HEK293 (cell line): ENCODE measurements at regions not wholly inside any gene's neighbourhood (a gene's known extent, or its start where the extent isn't known, plus 50 kb on each side); places are given as distances from the start of the nearest gene placed in this dataset.

Experiments used
- CTCF ChIA-PET: fragments of 350-600 bp; formaldehyde crosslinking; extraction: SDS; loops from one replicate; lab custom pipeline; 2021; ENCODE audit warnings: antibody characterized with exemption; lab: Yijun Ruan, JAX
- POLR2A ChIA-PET: fragments of 300-600 bp; formaldehyde crosslinking; extraction: SDS; loops from one replicate; lab custom pipeline; 2020; ENCODE audit warnings: antibody characterized with exemption, inconsistent platforms; lab: Yijun Ruan, JAX
- H3K27ac ChIP-seq: fragments of 200-500 bp; sonication (Bioruptor generic); 2 replicates; pipeline ENCODE4 v1.5.1; 2014; ENCODE audit warnings: low read depth, low read length, control low read depth, inconsistent platforms; ENCODE audit errors: extremely low read depth
- H3K36me3 ChIP-seq, 2 experiments: fragments of 200-500 bp in 1 of 2; sonication (Bioruptor generic) in 1 of 2; 1 replicate in 1 of 2; 2 replicates in 1 of 2; pipeline ENCODE4 v1.5.1; 2014 to 2017; ENCODE audit warnings: inconsistent platforms in 2 of 2, low read length in 2 of 2; ENCODE audit not compliant: control insufficient read depth in 2 of 2, insufficient read depth in 1 of 2
- H3K4me1 ChIP-seq: fragments of 200-500 bp; sonication (Bioruptor generic); 2 replicates; pipeline ENCODE4 v1.5.1; 2014; ENCODE audit warnings: mild to moderate bottlenecking, low read length, inconsistent platforms; ENCODE audit not compliant: control insufficient read depth, insufficient read depth
- H3K4me3 ChIP-seq: 2 replicates; pipeline ENCODE4 v1.5.1; 2011; ENCODE audit warnings: low read depth, mild to moderate bottlenecking, control low read depth, low read length, moderate library complexity
- H3K9me3 ChIP-seq: fragments of 200-500 bp; sonication (Bioruptor generic); 2 replicates; pipeline ENCODE4 v1.5.1; 2014; ENCODE audit warnings: low read depth, low read length, inconsistent platforms; ENCODE audit not compliant: control insufficient read depth, insufficient read depth
- EGR2 ChIP-seq: fragments of 450-650 bp; formaldehyde crosslinking; IDR thresholded peaks from 2 replicates; pipeline ENCODE4 v1.5.1; 2016; ENCODE audit warnings: low read depth, missing biosample characterization, missing genetic modification characterization
- FEZF1 ChIP-seq: fragments of 450-650 bp; formaldehyde crosslinking; IDR thresholded peaks from 2 replicates; pipeline ENCODE4 v1.5.1; 2016; ENCODE audit warnings: missing biosample characterization, missing genetic modification characterization
- HOXA7 ChIP-seq: sonication (generic); formaldehyde crosslinking; IDR thresholded peaks from 2 replicates; pipeline ENCODE4 v1.8.1; 2022; ENCODE audit warnings: missing genetic modification reagents, borderline replicate concordance
- HOXC10 ChIP-seq: sonication (generic); formaldehyde crosslinking; IDR thresholded peaks from 2 replicates; pipeline ENCODE4 v1.8.1; 2023; ENCODE audit warnings: mild to moderate bottlenecking, missing genetic modification reagents
- IKZF3 ChIP-seq: fragments of 450-650 bp; IDR thresholded peaks from 2 replicates; pipeline ENCODE4 v1.5.0; 2018; ENCODE audit warnings: missing biosample characterization, mild to moderate bottlenecking, missing genetic modification characterization, moderate library complexity
- KLF16 ChIP-seq: fragments of 450-650 bp; formaldehyde crosslinking; IDR thresholded peaks from 2 replicates; pipeline ENCODE4 v1.5.1; 2017; ENCODE audit warnings: missing biosample characterization, missing genetic modification characterization
- OVOL3 ChIP-seq: fragments of 450-650 bp; formaldehyde crosslinking; IDR thresholded peaks from 2 replicates; pipeline ENCODE4 v1.5.1; 2016; ENCODE audit warnings: missing biosample characterization, missing genetic modification characterization
- ZBTB7A ChIP-seq: fragments of 450-650 bp; formaldehyde crosslinking; IDR thresholded peaks from 2 replicates; pipeline ENCODE4 v1.5.1; 2016; ENCODE audit warnings: low read depth, missing biosample characterization, missing genetic modification characterization
- ZNF112 ChIP-seq: fragments of 450-650 bp; formaldehyde crosslinking; IDR thresholded peaks from 2 replicates; pipeline ENCODE4 v1.5.0; 2017; ENCODE audit warnings: missing biosample characterization, missing genetic modification characterization
- ZNF394 ChIP-seq: fragments of 450-650 bp; formaldehyde crosslinking; IDR thresholded peaks from 2 replicates; pipeline ENCODE4 v1.5.1; 2016; ENCODE audit warnings: missing biosample characterization, missing genetic modification characterization, mild to moderate bottlenecking, moderate library complexity, borderline replicate concordance
- ZNF404 ChIP-seq: fragments of 450-650 bp; formaldehyde crosslinking; IDR thresholded peaks from 2 replicates; pipeline ENCODE4 v1.5.1; 2017; ENCODE audit warnings: missing biosample characterization, missing genetic modification characterization
- ZNF549 ChIP-seq: fragments of 450-650 bp; IDR thresholded peaks from 2 replicates; pipeline ENCODE4 v1.5.1; 2018; ENCODE audit warnings: missing biosample characterization, missing genetic modification characterization, mild to moderate bottlenecking, inconsistent platforms, moderate library complexity
- ZNF596 ChIP-seq: fragments of 450-650 bp; IDR thresholded peaks from 2 replicates; pipeline ENCODE4 v1.5.0; 2018; ENCODE audit warnings: missing biosample characterization, mild to moderate bottlenecking, missing genetic modification characterization, moderate library complexity
- ZNF610 ChIP-seq: fragments of 450-650 bp; formaldehyde crosslinking; IDR thresholded peaks from 2 replicates; pipeline ENCODE4 v1.5.1; 2016; ENCODE audit warnings: missing biosample characterization, missing genetic modification characterization, borderline replicate concordance
- ZNF658 ChIP-seq: fragments of 450-650 bp; formaldehyde crosslinking; IDR thresholded peaks from 2 replicates; pipeline ENCODE4; 2016; ENCODE audit warnings: missing biosample characterization, missing genetic modification characterization
- ZNF76 ChIP-seq: fragments of 450-650 bp; formaldehyde crosslinking; IDR thresholded peaks from 2 replicates; pipeline ENCODE4; 2016; ENCODE audit warnings: low read depth, missing biosample characterization, missing genetic modification characterization, borderline replicate concordance
- ZNF785 ChIP-seq: fragments of 450-650 bp; formaldehyde crosslinking; IDR thresholded peaks from 2 replicates; pipeline ENCODE4 v1.5.1; 2016; ENCODE audit warnings: missing biosample characterization, missing genetic modification characterization
- TF ChIP-seq, protein P1 (sequence below): fragments of 450-650 bp; formaldehyde crosslinking; IDR thresholded peaks from 2 replicates; pipeline ENCODE4; 2016; ENCODE audit warnings: missing biosample characterization, missing genetic modification characterization
- TF ChIP-seq, protein P2 (sequence below): fragments of 450-650 bp; formaldehyde crosslinking; optimal IDR thresholded peaks from 2 replicates; pipeline ENCODE3; 2016; ENCODE audit warnings: missing biosample characterization, mild to moderate bottlenecking, missing genetic modification characterization
- TF ChIP-seq, protein P3 (sequence below): fragments of 450-650 bp; formaldehyde crosslinking; IDR thresholded peaks from 2 replicates; pipeline ENCODE4 v1.5.1; 2016; ENCODE audit warnings: missing biosample characterization, missing genetic modification characterization
- TF ChIP-seq, protein P4 (sequence below): fragments of 450-650 bp; IDR thresholded peaks from 2 replicates; pipeline ENCODE4 v1.5.1; 2018; ENCODE audit warnings: missing biosample characterization, missing genetic modification characterization

DNA sequence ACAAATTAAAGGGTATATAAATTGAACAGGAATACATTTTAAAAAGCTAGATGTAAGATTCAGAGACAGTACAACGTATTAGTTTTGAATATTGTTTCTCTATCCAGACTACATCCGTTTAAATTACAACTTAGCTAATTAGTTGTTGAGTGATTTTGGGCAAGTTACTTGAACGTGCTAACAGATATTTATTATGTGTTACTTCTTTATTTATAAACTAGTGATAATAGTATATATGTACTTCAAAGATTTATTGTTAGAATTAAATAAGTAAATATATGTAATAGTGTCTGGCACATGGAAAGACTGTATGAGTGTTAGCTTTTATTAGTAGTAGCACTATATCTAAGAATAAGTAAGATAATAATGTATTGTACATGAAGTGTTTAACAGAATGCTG is 92.0 kb upstream of the GBE1 start:
- no peaks in the 10 kb centered on the region for H3K36me3 ChIP-seq
- no peaks in the 10 kb centered on the region for H3K4me1 ChIP-seq
- no peak overlapping the region for H3K27ac ChIP-seq
- POLR2A ChIA-PET = no interaction called here
- no peak overlapping the region for H3K4me3 ChIP-seq
- no peak for TF ChIP-seq FEZF1
- TF ChIP-seq, protein P1, sequence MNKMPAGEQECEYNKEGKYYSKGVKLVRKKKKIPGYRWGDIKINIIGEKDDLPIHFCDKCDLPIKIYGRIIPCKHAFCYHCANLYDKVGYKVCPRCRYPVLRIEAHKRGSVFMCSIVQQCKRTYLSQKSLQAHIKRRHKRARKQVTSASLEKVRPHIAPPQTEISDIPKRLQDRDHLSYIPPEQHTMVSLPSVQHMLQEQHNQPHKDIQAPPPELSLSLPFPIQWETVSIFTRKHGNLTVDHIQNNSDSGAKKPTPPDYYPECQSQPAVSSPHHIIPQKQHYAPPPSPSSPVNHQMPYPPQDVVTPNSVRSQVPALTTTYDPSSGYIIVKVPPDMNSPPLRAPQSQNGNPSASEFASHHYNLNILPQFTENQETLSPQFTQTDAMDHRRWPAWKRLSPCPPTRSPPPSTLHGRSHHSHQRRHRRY = no peak
- TF ChIP-seq, protein P2, sequence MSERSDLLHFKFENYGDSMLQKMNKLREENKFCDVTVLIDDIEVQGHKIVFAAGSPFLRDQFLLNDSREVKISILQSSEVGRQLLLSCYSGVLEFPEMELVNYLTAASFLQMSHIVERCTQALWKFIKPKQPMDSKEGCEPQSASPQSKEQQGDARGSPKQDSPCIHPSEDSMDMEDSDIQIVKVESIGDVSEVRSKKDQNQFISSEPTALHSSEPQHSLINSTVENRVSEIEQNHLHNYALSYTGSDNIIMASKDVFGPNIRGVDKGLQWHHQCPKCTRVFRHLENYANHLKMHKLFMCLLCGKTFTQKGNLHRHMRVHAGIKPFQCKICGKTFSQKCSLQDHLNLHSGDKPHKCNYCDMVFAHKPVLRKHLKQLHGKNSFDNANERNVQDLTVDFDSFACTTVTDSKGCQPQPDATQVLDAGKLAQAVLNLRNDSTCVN (tag by site-specific recombination) = no peak
- TF ChIP-seq ZNF394 (tag by site-specific recombination) = no peak
- no peak for TF ChIP-seq ZNF404
- no peak for TF ChIP-seq HOXA7
- CTCF ChIA-PET = no interaction called here
- H3K9me3 ChIP-seq = no peaks in the 10 kb centered on the region

DNA sequence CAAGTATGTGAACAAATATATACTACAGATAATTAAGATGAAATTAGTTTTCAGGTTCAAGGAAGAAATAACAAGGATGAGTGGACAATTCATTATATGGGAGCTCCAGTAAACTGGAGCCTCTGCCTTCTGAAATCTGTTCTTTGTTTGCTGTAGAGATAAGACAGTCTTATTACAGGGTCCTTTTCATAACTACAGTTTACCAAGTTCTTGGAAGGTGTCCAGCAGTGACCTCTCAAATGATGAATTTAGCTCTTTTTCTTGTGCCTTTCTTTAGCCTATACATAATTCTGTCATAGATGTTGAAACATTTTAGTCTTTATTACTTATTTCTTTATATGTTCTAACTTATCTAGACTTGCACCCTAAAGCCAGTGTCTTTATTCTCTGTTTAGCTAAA is 89.7 kb upstream of the GBE1 start:
- POLR2A ChIA-PET = no interaction called here
- no peak overlapping the region for H3K27ac ChIP-seq
- H3K9me3 ChIP-seq = no peaks in the 10 kb centered on the region
- CTCF ChIA-PET = no interaction called here
- H3K4me3 ChIP-seq = no peak overlapping the region
- H3K4me1 ChIP-seq = no peaks in the 10 kb centered on the region
- no peaks in the 10 kb centered on the region for H3K36me3 ChIP-seq
- TF ChIP-seq, protein P3, sequence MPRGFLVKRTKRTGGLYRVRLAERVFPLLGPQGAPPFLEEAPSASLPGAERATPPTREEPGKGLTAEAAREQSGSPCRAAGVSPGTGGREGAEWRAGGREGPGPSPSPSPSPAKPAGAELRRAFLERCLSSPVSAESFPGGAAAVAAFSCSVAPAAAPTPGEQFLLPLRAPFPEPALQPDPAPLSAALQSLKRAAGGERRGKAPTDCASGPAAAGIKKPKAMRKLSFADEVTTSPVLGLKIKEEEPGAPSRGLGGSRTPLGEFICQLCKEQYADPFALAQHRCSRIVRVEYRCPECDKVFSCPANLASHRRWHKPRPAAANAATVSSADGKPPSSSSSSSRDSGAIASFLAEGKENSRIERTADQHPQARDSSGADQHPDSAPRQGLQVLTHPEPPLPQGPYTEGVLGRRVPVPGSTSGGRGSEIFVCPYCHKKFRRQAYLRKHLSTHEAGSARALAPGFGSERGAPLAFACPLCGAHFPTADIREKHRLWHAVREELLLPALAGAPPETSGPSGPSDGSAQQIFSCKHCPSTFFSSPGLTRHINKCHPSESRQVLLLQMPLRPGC (tag by site-specific recombination) = no peak
- TF ChIP-seq ZNF785 (no peak), OVOL3 (no peak), ZNF596 (tag by site-specific recombination) (no peak), IKZF3 (tag by site-specific recombination) (no peak), ZNF610 (tag by site-specific recombination) (no peak), ZNF658 (tag by site-specific recombination) (no peak)
- TF ChIP-seq, all 188 proteins: peak for 0

DNA sequence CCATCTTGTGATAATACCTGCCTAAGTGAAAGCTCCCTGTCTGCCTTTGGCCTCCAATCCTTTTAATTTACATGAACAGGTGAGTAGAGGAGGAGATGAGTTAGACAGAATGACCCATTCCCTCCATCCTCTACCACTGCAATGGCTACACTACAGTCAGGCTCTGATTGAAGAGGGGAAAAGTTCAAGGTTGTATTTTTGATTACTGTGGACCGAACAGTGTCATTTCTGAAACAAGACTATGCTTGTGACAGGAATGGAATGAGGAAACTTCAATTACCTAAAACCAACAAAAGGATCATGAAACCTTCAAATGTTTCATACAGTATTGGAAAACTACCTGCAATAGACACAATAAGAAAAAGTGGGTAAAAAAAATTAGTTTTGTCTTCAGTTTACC is 85.5 kb upstream of the GBE1 start:
- TF ChIP-seq ZNF76 (no peak), ZBTB7A (tag by site-specific recombination) (no peak), ZNF610 (tag by site-specific recombination) (no peak), ZNF549 (tag by site-specific recombination) (no peak), HOXC10 (no peak), KLF16 (tag by site-specific recombination) (no peak), EGR2 (no peak), FEZF1 (no peak), ZNF112 (no peak)
- TF ChIP-seq, protein P4, sequence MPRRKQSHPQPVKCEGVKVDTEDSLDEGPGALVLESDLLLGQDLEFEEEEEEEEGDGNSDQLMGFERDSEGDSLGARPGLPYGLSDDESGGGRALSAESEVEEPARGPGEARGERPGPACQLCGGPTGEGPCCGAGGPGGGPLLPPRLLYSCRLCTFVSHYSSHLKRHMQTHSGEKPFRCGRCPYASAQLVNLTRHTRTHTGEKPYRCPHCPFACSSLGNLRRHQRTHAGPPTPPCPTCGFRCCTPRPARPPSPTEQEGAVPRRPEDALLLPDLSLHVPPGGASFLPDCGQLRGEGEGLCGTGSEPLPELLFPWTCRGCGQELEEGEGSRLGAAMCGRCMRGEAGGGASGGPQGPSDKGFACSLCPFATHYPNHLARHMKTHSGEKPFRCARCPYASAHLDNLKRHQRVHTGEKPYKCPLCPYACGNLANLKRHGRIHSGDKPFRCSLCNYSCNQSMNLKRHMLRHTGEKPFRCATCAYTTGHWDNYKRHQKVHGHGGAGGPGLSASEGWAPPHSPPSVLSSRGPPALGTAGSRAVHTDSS = no peak

More for the DNA sequence above, 85.5 kb upstream of the GBE1 start:
- Histone ChIP-seq H3K4me3 (no peak overlapping the region), H3K4me1 (no peaks in the 10 kb centered on the region), H3K36me3 (no peaks in the 10 kb centered on the region), H3K27ac (no peak overlapping the region), H3K9me3 (no peaks in the 10 kb centered on the region)
- ChIA-PET POLR2A (no interaction called here), CTCF (interaction anchor here (0.6 kb wide), 1 partner anchor 23 kb away, joined by 3 read pairs; no protein-coding TSS in a partner anchor)
